ENCODE measurements at regions not wholly inside any gene's neighbourhood (a gene's known extent, or its start where the extent isn't known, plus 50 kb on each side); places are given as distances from the start of the nearest gene placed in this dataset.
"Not testable (repeated sequence)": the region's sequence is repeated elsewhere in the genome, so short reads cannot be mapped to it uniquely, and the experiment has no call there.

DNA sequence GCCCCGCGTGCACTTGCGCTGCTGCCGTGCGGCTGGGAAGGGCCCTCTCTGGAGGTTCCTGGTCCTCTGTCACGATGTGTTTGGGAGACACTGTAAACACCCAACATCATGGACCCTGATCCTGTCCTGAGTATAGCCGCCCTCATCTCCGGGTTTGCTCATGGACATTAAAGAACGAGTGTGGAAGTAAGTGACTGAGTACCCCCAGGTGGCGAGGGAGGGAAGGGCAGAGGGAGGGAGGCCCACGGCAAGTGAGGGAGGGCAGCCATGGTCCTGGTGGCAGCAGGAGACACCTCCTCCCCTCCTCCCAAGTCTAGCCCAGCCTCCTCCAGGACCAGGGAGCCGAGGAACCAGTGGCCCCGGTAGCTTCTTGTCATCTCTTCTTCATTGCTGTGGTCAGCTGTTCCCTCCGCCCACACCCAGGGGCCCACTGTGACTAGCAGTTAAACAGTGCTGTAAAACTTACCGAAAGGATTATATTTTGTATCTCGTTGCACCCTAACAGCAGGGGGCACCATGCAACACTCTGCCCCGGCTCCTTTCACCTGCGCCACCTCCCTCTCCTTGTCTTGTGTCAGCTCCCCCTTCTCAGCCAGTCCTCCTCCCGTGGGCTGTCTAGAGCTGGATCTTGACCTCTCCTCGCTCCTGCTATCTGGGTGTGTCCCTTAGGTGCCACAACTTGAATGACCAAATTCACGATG is 566.5 kb upstream of the B3GAT1 start:
- DNase-seq (ENCODE audit: low read depth in 2 of 2): no peak

- no peak for DNase-seq (ENCODE audit: low read depth in 2 of 2)
Measured at GRCh38 chr11:134976551-134976950, 564.5 kb upstream of the B3GAT1 start.

DNA sequence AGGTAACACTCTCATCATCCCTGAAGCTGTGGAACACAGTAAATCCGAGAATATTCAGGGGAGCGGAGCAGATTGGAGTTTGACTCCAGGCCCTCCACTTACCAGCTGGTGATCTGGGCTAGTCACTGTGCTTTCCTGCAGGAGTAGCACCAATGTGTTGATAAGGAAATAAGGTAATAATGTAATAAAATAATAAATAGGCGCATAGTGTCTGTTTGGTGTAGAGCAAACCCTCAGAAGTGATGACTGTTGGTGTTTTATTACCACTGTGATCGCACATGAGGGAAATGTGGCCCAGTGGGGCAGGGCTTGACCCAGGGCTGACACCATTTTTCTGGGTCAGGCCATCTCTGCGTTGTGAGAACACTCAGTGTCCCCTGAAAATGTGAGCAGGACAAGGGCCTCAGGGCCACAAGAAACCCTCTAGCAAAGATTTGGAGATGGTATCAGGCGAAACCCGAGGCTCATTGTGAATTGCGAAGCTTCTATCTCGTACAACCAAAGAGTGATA is 563.9 kb upstream of the B3GAT1 start:
- no peak for DNase-seq (ENCODE audit: low read depth in 2 of 2)

- DNase-seq (ENCODE audit: low read depth in 2 of 2): no peak
Measured at GRCh38 chr11:134973801-134974200, 561.8 kb upstream of the B3GAT1 start.

DNA sequence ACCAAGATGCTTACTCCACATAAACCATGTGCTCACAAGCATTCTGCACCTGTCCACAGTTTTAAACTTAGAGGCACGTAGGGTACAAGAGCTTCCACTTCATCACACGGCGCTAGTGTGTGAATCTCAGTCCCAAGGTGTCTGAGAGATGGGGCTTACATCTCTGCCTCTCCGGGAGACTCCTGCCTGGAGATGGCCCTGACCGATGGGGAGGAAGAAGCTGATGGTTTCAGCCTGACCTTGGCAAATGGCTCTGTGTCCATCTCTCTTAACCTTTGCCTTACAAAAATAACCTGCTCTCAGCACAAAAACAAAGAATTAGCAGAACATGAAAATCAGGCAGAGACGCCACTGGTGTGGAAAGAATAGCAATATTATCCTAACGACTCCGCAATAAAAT is 559.3 kb upstream of the B3GAT1 start:
- DNase-seq (ENCODE audit: low read depth in 2 of 2): no peak

DNA sequence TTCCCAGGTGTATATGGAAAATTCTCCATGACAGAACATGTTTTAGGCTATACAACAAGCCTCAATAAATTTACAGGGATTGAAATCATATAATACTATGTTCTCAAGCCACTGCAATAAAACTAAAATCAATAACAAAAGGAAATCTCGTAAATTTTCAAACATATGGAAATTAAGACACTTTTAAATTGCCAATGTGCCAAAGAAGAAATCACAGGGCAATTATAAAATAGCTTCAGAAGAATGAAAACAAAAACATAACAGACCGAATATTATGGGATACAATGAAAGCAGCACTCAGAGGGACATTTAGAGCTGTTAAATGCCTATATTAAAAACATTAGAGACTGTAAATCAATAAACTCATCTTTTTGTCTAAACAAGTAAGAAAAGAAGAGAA is 555.7 kb upstream of the B3GAT1 start:
- no peak for DNase-seq (ENCODE audit: low read depth in 2 of 2)

DNA sequence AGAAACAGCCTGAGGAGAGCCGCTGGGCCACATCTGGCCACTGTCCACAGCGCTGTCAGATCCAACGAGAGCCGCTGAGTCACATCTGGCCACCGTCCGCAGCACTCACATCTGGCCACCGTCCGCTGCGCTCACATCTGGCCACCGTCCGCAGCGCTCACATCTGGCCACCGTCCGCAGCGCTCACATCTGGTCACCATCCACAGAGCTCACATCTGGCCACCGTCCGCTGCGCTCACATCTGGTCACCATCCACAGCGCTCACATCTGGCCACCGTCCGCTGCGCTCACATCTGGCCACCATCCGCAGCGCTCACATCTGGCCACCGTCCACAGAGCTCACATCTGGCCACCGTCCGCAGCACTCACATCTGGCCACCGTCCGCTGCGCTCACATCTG is 549.3 kb upstream of the B3GAT1 start:
- DNase-seq (ENCODE audit: low read depth in 2 of 2): not testable (repeated sequence)

DNA sequence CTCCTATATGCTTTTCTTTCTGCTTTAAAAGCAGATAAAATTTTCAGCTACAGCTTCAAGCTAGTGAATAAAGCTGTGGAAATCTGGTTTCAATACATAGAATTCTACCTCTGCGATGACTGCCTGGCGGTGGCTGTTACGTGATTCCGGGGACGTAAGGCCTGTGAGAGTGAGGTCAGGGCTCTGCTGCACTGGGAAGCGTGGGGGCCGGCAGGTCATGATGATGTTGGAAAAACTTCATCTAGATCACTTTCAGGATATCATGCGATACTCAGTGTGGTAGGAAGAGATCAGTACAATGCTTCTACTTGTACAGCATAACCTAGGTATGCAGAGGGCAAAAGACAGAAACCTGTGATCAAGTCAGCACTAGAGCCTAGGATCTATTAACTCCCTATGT is 546.8 kb upstream of the B3GAT1 start:
- no peak for DNase-seq (ENCODE audit: low read depth in 2 of 2)

GRCh38 chr11:134958336-134958640 is 546.2 kb upstream of the B3GAT1 start:
- no peak for DNase-seq (ENCODE audit: low read depth in 2 of 2)

DNA sequence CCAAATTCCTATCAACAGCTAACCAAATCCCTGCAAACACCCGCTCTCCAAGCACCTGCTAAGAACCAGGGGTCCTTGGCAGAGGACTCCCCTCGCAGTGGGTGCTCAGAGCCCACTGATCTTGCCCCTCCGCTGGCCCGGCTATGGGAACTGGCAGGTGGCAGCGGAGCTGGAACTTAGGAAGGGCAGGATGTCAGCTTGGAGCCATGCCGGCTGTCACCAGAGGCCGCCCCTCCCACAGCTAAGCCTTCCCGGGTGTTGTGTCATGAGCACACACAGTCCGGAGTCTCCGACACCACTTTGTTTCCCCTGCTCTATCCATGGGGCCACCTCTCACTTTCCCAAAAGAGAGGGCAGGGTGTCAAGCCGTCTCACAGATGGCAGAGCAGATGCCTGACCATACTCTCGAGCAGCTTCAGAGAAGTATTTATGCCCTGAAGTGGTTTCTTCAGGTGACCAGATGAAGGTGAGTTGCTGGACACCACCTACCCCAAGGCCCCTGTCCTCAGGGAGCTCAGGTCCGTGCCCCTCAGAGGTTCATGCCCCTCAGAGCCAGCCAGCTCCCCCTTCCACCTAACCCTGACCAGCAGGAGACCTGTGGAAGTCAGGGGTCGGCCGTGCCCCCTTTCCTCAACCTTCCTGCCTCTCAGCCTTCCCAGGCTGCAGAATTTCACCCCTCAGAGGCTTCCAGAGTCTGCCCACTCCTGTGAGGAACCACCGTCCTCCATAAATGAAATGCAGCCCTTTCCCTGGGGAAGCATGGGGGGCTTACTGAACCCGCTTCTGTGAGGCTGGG is 545.7 kb upstream of the B3GAT1 start:
- DNase-seq (ENCODE audit: low read depth in 2 of 2): no peak

DNA sequence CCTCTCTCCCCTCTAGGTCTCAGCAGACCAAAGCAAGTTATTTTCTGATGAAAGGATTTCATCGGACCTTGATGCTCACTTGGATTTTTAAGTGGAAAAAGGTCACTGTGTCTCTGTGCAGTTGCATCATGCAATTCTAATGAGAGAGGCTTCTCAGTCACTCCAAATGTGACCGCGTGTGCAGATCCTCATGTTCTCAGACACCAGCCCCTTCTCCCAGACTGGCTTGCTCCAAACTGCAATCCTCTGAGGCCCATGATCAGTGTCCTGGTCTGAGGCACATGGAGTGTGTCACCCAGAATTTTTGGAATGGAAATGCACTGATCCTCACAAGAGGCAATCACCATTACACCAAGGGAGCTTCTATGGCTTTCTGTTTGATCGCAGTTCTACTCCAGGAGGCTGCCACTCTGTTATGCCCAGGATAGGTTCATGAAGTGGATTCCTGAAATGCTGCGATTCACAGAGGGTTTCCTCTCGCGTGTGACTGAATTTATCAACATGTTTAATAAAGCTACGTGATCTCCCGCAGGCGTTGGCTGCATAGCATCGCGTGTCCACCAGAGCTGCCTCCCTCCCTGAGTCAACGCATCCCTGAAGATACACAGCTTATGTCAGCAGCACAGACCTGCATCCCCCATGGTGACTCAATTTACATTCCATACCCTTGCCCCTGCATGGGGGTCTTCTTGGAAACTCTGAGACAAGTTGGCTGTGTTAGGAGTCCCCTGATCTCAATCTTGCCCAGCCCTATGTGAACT is 544.6 kb upstream of the B3GAT1 start:
- DNase-seq (ENCODE audit: low read depth in 2 of 2): no peak

DNA sequence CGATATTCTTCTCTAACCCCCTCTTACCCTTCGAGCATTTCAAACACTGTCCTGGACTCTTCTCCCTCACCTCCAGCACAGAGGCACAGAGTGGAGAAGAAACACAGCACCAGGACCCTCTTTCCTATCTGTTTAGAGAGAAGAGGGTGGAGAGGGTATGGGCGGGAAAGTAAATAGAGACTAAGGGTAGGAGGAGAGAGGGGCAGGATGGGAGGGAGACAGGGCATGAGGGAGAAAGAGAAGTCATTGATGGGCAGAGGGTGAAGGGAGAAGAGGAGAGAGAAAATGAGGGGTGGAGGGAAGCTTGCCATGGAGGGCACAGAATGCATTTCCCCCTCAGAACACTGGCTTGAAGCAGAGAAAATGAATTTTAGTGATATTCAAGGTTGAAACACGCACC is 543.9 kb upstream of the B3GAT1 start:
- not testable (repeated sequence) for DNase-seq (ENCODE audit: low read depth in 2 of 2)

- DNase-seq (ENCODE audit: low read depth in 2 of 2): no peak
Measured at GRCh38 chr11:134955281-134955680, 543.2 kb upstream of the B3GAT1 start.

DNA sequence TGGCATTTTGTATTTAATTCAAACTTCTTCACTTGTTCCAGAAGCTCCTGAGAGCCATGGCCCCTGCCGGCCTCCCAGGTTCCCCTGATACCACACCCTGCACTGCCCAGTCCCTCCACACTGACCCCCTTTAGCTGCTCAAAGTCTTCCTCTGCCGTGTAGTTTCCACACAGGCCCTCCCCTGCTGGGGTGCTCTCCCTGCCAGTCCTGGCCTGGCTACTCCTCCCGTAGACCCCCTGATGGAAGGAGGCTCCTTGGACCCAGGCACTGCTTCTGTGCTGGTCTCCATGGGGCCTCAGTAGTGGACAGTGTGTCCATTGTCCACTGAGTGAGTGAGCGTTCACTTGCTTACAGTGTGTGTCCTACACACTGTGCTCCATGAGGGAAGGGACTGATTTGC is 542.4 kb upstream of the B3GAT1 start:
- not testable (repeated sequence) for DNase-seq (ENCODE audit: low read depth in 2 of 2)

GRCh38 chr11:134953417-134953970 is 541.5 kb upstream of the B3GAT1 start:
- DNase-seq (ENCODE audit: low read depth in 2 of 2): not testable (repeated sequence)

GRCh38 chr11:134951305-134951700 is 539.3 kb upstream of the B3GAT1 start:
- peak; percentile 33 to 39 for DNase-seq (ENCODE audit: low read depth in 2 of 2)

- peak in 1 of 2 experiments; percentile 9 for DNase-seq (ENCODE audit: low read depth in 2 of 2)
Measured at GRCh38 chr11:134950692-134951304, 538.8 kb upstream of the B3GAT1 start.

DNA sequence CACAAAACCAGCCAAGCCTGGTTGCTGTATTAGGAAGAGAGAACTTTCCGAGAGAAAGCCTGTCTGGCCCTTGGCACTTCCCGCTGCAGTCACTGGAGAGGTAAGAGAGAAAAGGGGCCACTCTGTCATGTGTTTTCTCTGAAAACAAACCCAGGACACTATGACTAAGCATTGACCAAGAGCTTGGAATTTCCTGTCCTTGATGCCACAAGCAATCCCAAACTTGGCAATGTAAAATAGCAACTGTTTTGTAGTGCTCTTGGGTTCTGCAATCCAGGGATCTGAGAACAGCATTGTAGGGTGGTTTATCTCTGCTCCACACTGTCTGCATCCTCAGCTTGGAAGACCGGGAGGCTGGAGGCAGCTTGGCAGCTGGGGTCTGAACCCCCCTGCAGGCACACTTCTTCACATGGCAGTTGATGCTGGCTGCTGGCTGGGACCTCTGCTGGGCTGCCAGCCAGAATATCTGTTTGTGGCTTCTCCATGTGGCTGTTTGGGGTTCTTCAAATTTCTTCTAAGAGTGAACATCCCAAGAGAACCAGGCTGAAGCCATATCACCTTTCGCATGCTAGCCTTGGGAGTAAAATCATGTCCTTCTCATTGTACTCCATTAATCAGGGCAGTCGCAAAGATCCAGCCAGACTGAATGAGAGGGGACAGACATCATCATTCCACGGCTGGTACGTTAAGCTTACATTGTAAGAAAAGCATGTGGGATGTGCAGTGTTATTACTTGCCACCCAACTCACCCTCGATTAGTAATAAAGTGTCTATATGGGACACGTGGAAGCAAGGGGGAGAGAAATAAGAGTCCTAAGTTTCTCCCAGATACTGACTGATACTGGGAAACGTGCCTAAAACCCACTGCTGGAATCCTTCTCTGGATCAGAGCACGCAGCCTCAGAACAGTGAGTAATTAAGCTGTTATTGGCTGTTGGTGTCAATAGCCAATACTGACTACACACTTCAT is 537.4 kb upstream of the B3GAT1 start:
- peak; percentile 27 to 42 for DNase-seq (ENCODE audit: low read depth in 2 of 2)

GRCh38 chr11:134947556-134947955 is 535.5 kb upstream of the B3GAT1 start:
- DNase-seq (ENCODE audit: low read depth in 2 of 2): no peak

- no peak for DNase-seq (ENCODE audit: low read depth in 2 of 2)
Measured at GRCh38 chr11:134945993-134946392, 534.0 kb upstream of the B3GAT1 start.

GRCh38 chr11:134944986-134945385 is 532.9 kb upstream of the B3GAT1 start:
- DNase-seq (ENCODE audit: low read depth in 2 of 2): no peak

Measured in fibroblast of skin of left quadriceps (primary cell).